SK-N-SH treated with all-trans-retinoic acid at 6 μM for 48 hours (cell line): ENCODE measurements at regions not wholly inside any gene's neighbourhood (a gene's known extent, or its start where the extent isn't known, plus 50 kb on each side); places are given as distances from the start of the nearest gene placed in this dataset.

Source experiments
- ATAC-seq: fragments of 200-7000 bp; cut with Tn5 transposase; 3 replicates; pipeline ENCODE4 v1.9.1; 2020; ENCODE audit warnings: mild to moderate bottlenecking, moderate library complexity
- ARNTL ChIP-seq: fragments of 450-650 bp; formaldehyde crosslinking; IDR thresholded peaks from 2 replicates; pipeline ENCODE4 v1.5.0; 2020; ENCODE audit warnings: low read depth, mild to moderate bottlenecking, moderate library complexity, borderline replicate concordance
- BACH2 ChIP-seq: fragments of 250-450 bp; sonication (Bioruptor Pico); IDR thresholded peaks from 2 replicates; pipeline ENCODE4 v1.9.0; 2021; ENCODE audit warnings: mild to moderate bottlenecking, borderline replicate concordance
- CSDC2 ChIP-seq: fragments of 250-450 bp; sonication (Bioruptor Pico); IDR thresholded peaks from 2 replicates; pipeline ENCODE4 v1.5.0; 2020; ENCODE audit warnings: mild to moderate bottlenecking, moderate library complexity
- ESRRG ChIP-seq: fragments of 250-450 bp; sonication (Bioruptor Pico); IDR thresholded peaks from 2 replicates; pipeline ENCODE4 v1.6.1; 2021; ENCODE audit warnings: mild to moderate bottlenecking
- GLIS3 ChIP-seq: fragments of 250-450 bp; sonication (Bioruptor Pico); IDR thresholded peaks from 2 replicates; pipeline ENCODE4 v1.5.0; 2020; ENCODE audit warnings: mild to moderate bottlenecking, moderate library complexity
- OSR1 ChIP-seq: fragments of 250-450 bp; sonication (Bioruptor Pico); IDR thresholded peaks from 2 replicates; pipeline ENCODE4 v1.8.0; 2022; ENCODE audit warnings: moderate library complexity, mild to moderate bottlenecking, inconsistent platforms
- POU6F1 ChIP-seq: fragments of 250-450 bp; sonication (Bioruptor Pico); IDR thresholded peaks from 2 replicates; pipeline ENCODE4 v1.8.0; 2021; ENCODE audit warnings: low read depth, mild to moderate bottlenecking, moderate library complexity, borderline replicate concordance
- PPARA ChIP-seq: fragments of 250-450 bp; sonication (Bioruptor Pico); IDR thresholded peaks from 2 replicates; pipeline ENCODE4 v1.5.0; 2020; ENCODE audit warnings: mild to moderate bottlenecking, borderline replicate concordance
- RARB ChIP-seq: fragments of 250-450 bp; sonication (Bioruptor Pico); IDR thresholded peaks from 2 replicates; pipeline ENCODE4 v1.8.0; 2021; ENCODE audit warnings: mild to moderate bottlenecking, moderate library complexity
- SNAI2 ChIP-seq: fragments of 250-450 bp; sonication (Bioruptor Pico); IDR thresholded peaks from 2 replicates; pipeline ENCODE4 v1.5.0; 2020; ENCODE audit warnings: mild to moderate bottlenecking, moderate library complexity
- TCF4 ChIP-seq: fragments of 250-450 bp; sonication (Bioruptor Pico); IDR thresholded peaks from 2 replicates; pipeline ENCODE4 v1.8.0; 2021; ENCODE audit warnings: mild to moderate bottlenecking, moderate library complexity, borderline replicate concordance
- TSHZ2 ChIP-seq: fragments of 250-450 bp; sonication (Bioruptor Pico); IDR thresholded peaks from 2 replicates; pipeline ENCODE4 v1.5.0; 2020; ENCODE audit warnings: mild to moderate bottlenecking, moderate library complexity
- ZFP30 ChIP-seq: fragments of 450-650 bp; formaldehyde crosslinking; IDR thresholded peaks from 2 replicates; pipeline ENCODE4 v1.5.0; 2022; ENCODE audit warnings: mild to moderate bottlenecking, moderate library complexity
- ZNF565 ChIP-seq: fragments of 450-650 bp; formaldehyde crosslinking; conservative IDR thresholded peaks from 2 replicates; pipeline ENCODE4 v1.5.0; 2020; ENCODE audit warnings: low read depth, mild to moderate bottlenecking, moderate library complexity
- ZNF70 ChIP-seq: fragments of 450-650 bp; formaldehyde crosslinking; IDR thresholded peaks from 2 replicates; pipeline ENCODE4 v1.5.0; 2020; ENCODE audit warnings: mild to moderate bottlenecking, moderate library complexity
- ZNF8 ChIP-seq: fragments of 450-650 bp; formaldehyde crosslinking; IDR thresholded peaks from 2 replicates; pipeline ENCODE4 v1.5.0; 2020; ENCODE audit warnings: mild to moderate bottlenecking, moderate library complexity
- TF ChIP-seq, protein P1 (sequence below): fragments of 250-450 bp; sonication (Bioruptor Pico); IDR thresholded peaks from 2 replicates; pipeline ENCODE4 v1.5.1; 2020; ENCODE audit warnings: low read depth, mild to moderate bottlenecking, moderate library complexity
- TF ChIP-seq, protein P2 (sequence below): fragments of 250-450 bp; sonication (Bioruptor Pico); IDR thresholded peaks from 2 replicates; pipeline ENCODE4 v1.5.1; 2021; ENCODE audit warnings: mild to moderate bottlenecking, moderate library complexity
- TF ChIP-seq, protein P3 (sequence below): fragments of 250-450 bp; sonication (Bioruptor Pico); IDR thresholded peaks from 2 replicates; pipeline ENCODE4 v1.8.0; 2020; ENCODE audit warnings: mild to moderate bottlenecking, moderate library complexity, borderline replicate concordance

GRCh38 chr2:226410247-226410835 lies 389.3 kb downstream of the IRS1 start:
- TF ChIP-seq ZNF565 (CRISPR knock-in tag): no peak
- no peak for TF ChIP-seq TSHZ2 (CRISPR knock-in tag)
- TF ChIP-seq POU6F1 (CRISPR knock-in tag): no peak
- TF ChIP-seq OSR1 (CRISPR knock-in tag): no peak
- no peak for ATAC-seq

- ATAC-seq: no peak
- TF ChIP-seq CSDC2 (CRISPR knock-in tag) (no peak), RARB (CRISPR knock-in tag) (no peak), PPARA (CRISPR knock-in tag) (no peak), OSR1 (CRISPR knock-in tag) (no peak), ZNF8 (CRISPR knock-in tag) (no peak), TSHZ2 (CRISPR knock-in tag) (no peak), SNAI2 (CRISPR knock-in tag) (no peak), POU6F1 (CRISPR knock-in tag) (no peak), ARNTL (CRISPR knock-in tag) (no peak), GLIS3 (CRISPR knock-in tag) (no peak), ESRRG (no peak), ZNF70 (CRISPR knock-in tag) (no peak), BACH2 (no peak), TCF4 (CRISPR knock-in tag) (no peak), ZFP30 (CRISPR knock-in tag) (no peak), ZNF565 (CRISPR knock-in tag) (no peak)
- TF ChIP-seq, protein P1, sequence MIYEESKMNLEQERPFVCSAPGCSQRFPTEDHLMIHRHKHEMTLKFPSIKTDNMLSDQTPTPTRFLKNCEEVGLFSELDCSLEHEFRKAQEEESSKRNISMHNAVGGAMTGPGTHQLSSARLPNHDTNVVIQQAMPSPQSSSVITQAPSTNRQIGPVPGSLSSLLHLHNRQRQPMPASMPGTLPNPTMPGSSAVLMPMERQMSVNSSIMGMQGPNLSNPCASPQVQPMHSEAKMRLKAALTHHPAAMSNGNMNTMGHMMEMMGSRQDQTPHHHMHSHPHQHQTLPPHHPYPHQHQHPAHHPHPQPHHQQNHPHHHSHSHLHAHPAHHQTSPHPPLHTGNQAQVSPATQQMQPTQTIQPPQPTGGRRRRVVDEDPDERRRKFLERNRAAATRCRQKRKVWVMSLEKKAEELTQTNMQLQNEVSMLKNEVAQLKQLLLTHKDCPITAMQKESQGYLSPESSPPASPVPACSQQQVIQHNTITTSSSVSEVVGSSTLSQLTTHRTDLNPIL (CRISPR knock-in tag): no peak
- TF ChIP-seq, protein P2, sequence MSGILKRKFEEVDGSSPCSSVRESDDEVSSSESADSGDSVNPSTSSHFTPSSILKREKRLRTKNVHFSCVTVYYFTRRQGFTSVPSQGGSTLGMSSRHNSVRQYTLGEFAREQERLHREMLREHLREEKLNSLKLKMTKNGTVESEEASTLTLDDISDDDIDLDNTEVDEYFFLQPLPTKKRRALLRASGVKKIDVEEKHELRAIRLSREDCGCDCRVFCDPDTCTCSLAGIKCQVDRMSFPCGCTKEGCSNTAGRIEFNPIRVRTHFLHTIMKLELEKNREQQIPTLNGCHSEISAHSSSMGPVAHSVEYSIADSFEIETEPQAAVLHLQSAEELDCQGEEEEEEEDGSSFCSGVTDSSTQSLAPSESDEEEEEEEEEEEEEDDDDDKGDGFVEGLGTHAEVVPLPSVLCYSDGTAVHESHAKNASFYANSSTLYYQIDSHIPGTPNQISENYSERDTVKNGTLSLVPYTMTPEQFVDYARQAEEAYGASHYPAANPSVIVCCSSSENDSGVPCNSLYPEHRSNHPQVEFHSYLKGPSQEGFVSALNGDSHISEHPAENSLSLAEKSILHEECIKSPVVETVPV (CRISPR knock-in tag): no peak
- TF ChIP-seq, protein P3, sequence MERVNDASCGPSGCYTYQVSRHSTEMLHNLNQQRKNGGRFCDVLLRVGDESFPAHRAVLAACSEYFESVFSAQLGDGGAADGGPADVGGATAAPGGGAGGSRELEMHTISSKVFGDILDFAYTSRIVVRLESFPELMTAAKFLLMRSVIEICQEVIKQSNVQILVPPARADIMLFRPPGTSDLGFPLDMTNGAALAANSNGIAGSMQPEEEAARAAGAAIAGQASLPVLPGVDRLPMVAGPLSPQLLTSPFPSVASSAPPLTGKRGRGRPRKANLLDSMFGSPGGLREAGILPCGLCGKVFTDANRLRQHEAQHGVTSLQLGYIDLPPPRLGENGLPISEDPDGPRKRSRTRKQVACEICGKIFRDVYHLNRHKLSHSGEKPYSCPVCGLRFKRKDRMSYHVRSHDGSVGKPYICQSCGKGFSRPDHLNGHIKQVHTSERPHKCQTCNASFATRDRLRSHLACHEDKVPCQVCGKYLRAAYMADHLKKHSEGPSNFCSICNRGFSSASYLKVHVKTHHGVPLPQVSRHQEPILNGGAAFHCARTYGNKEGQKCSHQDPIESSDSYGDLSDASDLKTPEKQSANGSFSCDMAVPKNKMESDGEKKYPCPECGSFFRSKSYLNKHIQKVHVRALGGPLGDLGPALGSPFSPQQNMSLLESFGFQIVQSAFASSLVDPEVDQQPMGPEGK (CRISPR knock-in tag): no peak
Measured at GRCh38 chr2:226409134-226409533, 390.5 kb downstream of the IRS1 start.
